Medulla oblongata (tissue), 1 donor: ENCODE measurements at regions not wholly inside any gene's neighbourhood (a gene's known extent, or its start where the extent isn't known, plus 50 kb on each side); places are given as distances from the start of the nearest gene placed in this dataset.
A peak's percentile ranks its signal among the peaks of the same experiment; 100 is the strongest.

Experiments used
- DNase-seq: peaks from one replicate; pipeline ENCODE4 v3.0.0-alpha.2; 2015; ENCODE audit errors: extremely low spot score

DNA sequence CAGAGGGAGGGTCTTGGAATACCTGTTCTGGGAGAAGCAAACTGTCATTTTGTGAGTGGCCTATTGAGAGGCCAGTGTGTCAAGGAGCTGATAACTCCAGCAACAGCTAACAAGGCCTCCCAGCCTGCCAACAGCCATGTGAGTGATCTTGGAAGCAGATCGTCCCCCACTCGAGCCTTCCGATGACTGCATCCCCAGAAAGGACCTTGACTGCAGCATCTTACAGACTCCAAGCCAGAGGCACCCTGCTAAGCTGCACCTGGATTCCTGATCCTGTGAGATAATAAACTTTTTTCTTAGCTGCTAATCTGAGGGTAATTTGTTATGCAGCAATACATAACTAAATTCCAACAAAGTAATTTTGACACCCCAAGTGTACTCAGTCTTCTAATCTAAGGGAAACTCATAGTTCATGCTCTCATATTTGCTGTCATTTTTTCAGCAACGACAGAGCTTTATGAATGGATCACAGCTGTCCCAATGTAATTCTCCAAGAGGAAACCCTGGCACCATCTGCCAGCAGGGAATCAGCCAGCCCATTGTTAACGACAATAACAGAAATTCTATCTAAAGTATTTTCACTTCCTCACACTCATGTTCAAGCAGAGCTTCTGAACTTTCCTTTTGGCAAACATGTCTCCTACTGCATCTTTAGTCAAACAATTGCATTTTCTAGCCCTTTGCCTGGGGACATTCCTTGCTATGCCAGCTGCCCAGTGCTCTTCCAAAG lies 470.2 kb upstream of the BTBD3 start:
- no peak for DNase-seq

- no peak for DNase-seq
Measured at GRCh38 chr20:11448554-11448953, 469.1 kb upstream of the BTBD3 start.

DNA sequence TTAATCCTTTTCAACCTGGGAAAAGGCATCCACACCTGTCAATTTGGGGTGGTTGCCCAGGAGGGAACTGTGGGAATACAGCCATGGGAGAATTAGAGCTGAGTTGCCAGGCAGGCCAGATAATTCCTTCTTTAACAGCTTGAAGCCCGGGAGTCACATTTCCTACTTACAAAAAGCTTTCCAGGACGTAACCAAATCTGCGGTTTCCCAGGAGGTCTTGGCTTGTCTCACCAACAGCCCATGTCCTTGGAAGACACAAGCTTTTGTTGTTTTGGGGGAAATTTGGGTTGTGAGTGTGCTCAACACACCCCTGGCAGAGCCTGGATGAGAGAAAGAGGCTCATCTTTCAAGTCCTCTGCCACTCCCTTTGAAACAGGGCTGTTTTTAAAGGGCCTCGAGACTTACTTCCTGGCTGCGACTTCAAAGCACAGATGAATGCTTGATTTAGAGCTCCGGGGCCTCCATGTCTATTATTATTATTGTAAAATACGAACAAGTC lies 465.9 kb upstream of the BTBD3 start:
- peak; percentile 4 for DNase-seq

- no peak for DNase-seq
Measured at GRCh38 chr20:11452326-11452725, 465.4 kb upstream of the BTBD3 start.

GRCh38 chr20:11453430-11453829 lies 464.3 kb upstream of the BTBD3 start:
- no peak for DNase-seq

DNA sequence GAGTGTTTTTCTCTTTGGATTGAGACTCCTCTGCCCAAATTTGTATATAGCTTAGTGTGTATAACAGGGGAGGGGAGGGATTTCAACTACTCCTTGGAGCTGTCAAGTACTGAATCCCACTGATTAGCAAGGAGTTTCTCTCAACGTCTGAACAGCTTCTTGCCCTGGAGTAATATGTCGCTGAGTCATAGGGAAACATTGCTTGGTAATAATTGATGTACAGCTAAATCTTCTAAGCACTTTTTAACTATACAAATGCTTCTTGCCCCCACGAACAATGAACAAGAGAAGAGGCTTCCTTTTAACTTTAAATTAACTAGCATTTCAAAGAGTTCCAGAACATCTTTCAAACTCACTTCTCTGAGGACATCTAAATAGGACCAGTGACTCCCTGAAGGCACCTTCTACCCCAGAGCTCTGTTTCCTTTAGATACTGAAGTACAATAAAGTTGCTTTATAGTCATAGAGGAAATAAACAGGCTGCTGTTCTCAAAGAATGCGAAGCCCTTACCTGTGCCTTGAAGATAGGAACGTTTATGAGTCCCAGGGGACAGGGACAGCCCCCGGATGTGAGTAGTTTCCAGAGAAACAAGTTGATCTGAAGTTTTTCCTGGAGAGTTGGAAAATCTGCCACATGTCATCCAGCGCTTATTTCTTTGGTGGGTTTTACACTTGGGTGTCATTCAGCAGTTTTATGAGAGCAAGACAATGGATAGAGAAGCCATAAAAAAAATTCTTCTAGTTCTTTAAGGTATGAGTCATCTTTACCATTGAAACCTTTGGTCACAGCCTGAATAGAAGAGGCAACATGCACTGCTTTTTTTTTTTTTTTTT lies 462.5 kb upstream of the BTBD3 start:
- no peak for DNase-seq

- DNase-seq: no peak
Measured at GRCh38 chr20:11457488-11457887, 460.2 kb upstream of the BTBD3 start.

DNA sequence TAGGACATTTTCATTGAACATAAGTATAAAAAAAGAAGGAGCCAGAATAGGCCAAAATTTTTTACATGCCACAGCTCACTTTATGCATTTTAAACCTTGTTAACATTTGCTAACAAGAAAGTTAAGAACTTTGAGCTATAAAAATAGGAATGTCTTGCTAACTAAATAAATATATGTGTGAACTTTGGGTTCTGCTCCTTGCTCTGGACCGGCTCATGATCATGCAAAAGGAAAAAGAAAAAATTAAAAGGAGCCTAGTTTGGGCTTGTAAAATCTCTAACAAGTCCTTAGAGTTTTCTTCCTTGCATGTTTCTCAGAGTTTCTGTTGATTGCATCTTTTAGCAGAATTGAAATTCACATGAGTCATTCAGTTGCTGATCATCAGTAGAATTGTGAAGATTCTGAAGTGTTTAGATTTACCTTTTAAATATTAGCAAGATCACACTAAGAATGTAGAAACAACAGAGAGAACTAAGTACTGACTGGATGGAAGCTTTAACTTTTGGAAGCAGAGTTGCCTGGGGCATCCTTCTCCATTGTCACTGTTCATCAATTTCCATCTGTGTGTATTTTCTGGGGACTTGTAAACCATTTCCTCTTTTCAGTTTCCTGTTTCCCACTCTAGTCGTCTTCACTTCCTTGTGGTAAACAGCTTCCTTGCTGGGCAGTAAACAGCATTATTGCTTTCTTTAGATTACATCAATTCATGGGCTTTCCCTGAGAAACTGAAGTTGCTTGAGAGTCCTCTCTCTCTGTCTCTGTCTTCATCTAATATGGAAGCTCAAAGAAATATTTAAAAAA lies 458.4 kb upstream of the BTBD3 start:
- DNase-seq: no peak

GRCh38 chr20:11467436-11467835 lies 450.3 kb upstream of the BTBD3 start:
- no peak for DNase-seq

DNA sequence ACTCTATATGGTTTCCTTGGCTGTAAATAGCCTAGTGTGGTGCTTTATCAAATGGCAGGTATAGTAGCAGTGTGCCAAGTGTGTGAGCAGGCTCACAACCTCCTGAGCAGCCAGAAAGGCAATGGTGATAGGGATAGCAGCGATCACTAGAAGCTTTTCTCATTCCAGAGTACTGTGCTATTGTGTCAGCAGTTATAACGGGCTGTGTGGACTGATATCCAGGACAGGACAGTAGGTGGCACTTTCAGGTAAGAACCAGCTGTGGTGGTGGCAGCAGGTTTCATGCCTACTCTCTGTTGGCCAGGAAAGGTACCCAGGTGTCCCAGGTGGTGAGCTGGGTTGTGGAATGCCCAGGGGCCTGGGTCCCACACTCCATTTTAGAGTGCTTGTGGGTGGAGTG lies 448.8 kb upstream of the BTBD3 start:
- no peak for DNase-seq

- no peak for DNase-seq
Measured at GRCh38 chr20:11469795-11470435, 447.8 kb upstream of the BTBD3 start.

DNA sequence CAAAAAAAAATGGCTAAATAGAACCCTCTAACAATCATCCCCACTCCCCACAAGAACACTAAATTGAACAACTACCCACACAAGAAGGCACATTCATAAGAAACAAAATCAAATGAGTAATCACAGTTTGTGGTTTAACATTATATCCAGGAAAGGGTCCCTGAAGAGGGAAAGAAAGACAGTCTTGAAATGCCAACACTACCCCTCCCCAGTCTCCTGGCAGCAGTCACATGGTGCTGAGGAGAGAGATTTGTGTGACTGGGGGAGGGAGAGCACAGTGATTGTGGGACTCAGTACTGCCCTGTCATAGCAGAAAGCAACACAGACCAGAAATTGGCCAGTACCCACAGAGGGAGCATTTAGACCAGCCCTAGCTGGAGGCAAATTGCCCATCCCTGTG lies 443.7 kb upstream of the BTBD3 start:
- no peak for DNase-seq

DNA sequence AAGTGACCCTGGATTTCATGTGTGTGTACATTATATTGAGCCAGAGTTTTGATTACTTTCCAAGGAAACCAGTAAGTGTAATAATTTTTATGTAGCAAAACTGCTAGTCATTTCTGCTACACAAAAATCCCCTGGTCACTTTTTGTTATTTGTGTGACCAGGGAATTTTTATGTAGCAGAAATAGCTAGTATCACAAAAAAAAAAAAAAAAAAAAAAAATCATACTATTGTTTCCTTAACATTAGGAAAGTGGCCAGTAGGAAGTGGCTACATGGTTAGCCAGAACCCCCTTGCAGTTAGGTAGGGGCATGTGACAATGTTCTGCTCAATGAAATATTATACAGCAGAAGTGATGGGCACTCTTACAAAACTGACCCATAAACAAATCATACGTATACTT lies 434.0 kb upstream of the BTBD3 start:
- DNase-seq: no peak

DNA sequence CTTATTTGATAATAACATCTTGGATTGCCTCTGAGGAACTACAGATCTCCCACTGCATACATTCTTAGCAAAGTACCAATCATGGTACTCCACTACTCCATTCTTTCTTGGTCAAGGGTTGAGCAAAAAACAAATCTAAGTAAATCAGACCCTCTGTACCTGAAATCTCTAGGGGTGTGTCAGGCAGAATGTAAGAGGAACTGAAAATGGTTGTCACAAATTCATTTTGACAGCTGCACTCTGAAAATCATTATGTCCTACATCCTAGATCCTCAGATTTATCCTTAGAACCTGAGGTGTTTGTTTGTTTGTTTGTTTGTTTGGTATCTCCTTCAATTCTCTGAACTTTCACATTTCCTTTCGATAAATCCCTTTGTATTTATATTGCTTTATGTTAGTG lies 433.2 kb upstream of the BTBD3 start:
- DNase-seq: no peak

- no peak for DNase-seq
Measured at GRCh38 chr20:11492386-11492785, 425.3 kb upstream of the BTBD3 start.

DNA sequence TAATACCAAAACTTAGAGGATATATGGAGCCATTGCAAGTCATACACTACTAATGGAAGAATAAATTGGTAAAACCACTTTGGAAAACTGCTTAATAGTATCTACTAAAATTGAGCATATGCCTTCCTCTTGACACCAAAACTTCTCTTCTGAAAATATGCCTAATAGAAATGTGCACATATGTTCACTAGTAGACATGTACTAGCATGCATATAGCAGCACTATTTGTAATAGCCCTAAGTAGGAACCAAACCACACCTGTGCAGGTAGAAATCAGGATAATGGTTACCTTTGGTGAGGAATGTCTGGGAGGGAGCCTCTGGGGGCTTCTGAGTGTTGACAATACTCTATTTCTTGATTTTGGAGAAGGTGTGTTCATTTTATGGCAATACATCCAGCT lies 424.8 kb upstream of the BTBD3 start:
- DNase-seq: no peak

DNA sequence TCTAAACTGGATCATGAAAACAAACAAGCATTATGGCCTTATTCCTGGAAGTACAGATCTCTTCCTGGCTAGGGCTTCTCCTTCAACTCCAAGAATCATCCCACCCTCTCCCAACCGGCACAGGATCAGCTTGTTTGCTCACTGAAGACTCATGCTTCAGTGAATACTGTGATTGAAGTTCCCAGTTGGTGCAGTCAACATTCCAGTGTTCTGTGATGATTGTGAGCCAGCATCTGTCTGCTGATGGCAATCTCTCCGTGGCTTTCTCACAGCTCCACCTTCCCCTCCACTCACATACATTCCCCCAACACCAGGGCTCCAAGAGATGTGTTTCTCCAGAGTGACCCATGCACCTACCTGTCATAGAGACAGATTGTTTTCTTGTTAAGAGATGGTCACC lies 421.3 kb upstream of the BTBD3 start:
- DNase-seq: no peak

DNA sequence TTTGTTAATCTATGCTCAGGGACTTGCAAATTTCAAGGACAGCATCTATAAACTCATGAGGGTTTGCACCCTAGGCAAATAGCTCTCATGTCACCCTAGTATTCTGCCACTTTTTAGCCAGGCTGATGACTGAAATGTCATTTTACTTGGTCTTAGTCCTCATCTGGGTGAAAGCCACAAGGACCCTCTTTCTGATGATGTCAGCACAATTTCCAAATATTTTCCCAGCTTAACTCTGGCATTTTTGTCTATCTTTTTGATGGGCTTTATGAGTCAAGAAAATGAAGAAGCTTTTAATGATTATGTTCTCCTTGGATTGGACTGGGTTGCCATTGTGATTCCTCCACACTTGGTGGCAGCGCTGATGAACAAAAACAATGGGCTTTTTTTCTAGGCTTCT lies 420.1 kb upstream of the BTBD3 start:
- peak; percentile 37 for DNase-seq

DNA sequence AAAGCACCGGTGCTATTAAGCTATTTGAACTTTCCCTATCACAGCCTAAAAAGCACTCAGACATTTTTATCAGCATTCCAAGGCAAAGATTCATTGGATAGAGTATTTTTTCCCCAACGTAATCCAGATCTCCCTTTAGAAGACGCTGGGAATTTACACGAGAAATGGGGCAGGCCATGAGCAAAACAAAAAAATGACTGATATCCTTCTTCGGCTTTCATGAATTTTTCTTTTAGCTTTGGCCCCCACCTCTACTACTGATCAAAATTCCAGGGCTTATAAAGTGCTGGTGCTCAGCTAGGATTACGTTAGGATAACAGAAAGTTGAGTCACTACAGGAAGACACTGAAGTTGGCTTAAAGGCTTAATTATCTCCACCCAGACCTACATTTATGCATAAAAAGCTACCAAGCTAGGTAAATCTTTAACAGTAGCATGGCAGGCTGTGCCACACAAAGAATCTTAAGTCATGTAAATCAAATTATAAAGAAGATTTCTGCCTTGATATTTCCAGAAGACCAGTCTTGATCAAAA lies 418.5 kb upstream of the BTBD3 start:
- no peak for DNase-seq

DNA sequence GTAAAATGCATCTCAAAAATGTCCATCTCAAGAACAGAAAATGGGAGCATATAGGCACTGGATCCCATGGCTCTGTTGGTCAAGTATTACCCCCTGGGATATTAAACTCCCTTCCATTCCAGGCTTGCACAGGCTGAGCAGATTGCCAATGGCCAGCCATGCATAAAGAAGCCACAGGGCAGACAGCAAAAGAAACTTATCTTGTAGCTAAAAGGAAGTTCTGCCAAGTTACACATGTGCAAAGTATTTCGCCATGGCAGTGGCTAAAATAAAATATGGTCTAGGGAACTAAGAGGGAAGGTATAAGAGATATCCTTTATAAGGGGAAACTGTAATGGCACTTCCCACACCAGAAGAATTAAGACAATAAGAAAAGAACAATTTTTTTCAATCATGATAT lies 415.6 kb upstream of the BTBD3 start:
- DNase-seq: no peak

- DNase-seq: no peak
Measured at GRCh38 chr20:11502671-11503070, 415.0 kb upstream of the BTBD3 start.

- no peak for DNase-seq
Measured at GRCh38 chr20:11509776-11510175, 407.9 kb upstream of the BTBD3 start.
